ENCODE measurements at regions not wholly inside any gene's neighbourhood (a gene's known extent, or its start where the extent isn't known, plus 50 kb on each side); places are given as distances from the start of the nearest gene placed in this dataset.
A peak's percentile ranks its signal among the peaks of the same experiment; 100 is the strongest.

- DNase-seq (ENCODE audit: low read depth in 2 of 2), result peak in 1 of 2 experiments; percentile 33
Observed at GRCh38 chr11:15770798-15771414, 585.4 kb downstream of the SOX6 start.

GRCh38 chr11:15772547-15772946 is 583.8 kb downstream of the SOX6 start:
- DNase-seq (ENCODE audit: low read depth in 2 of 2), result no peak

DNA sequence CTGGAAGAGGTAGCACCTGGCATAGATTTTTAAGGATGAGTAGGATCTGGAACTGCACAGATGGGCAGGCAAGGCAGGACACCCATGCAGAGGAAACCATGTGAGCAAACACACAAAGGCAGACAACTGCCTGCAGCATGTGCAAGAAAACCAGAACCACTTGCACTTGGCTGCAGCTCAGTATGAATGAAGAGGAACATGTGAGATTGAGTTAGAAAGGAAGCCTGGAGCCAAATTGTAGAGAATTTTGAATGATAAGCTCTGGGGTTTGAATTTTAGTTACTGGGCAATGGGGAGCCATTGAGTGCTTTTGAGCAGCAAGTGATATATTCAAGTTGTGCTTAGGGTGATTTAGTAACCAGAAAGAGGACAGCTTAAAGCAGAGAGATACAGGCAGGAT is 583.4 kb downstream of the SOX6 start:
- DNase-seq (ENCODE audit: low read depth in 2 of 2), result no peak

GRCh38 chr11:15773476-15774387 is 582.6 kb downstream of the SOX6 start:
- DNase-seq (ENCODE audit: low read depth in 2 of 2), result no peak

DNA sequence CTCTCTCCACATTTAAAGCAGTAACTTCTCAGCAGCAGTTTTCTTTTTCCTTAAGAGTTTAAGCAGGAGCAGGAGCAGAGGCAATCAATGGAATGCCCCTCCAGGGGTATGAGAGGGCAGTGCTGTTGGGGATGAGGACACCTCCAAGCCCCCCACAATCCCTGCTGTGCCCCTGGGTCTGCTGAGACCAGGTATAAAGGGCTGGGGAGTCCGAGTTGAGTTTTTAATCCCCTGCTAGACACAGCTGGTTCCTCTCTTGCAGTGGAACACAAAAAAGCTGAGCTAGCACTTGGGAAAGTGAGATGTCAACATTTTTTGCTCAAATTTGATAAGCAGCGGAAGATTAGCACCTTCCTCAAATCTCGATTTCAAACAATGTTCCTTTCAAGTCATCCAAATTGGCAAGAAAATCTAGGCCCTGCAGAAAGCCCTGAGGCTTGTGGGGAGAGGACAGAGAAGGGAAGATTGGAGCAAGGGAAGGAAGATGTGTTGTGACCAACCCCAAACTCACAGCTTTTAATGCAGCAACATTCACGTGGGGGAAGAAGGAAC is 581.9 kb downstream of the SOX6 start:
- no peak for DNase-seq (ENCODE audit: low read depth in 2 of 2)

DNA sequence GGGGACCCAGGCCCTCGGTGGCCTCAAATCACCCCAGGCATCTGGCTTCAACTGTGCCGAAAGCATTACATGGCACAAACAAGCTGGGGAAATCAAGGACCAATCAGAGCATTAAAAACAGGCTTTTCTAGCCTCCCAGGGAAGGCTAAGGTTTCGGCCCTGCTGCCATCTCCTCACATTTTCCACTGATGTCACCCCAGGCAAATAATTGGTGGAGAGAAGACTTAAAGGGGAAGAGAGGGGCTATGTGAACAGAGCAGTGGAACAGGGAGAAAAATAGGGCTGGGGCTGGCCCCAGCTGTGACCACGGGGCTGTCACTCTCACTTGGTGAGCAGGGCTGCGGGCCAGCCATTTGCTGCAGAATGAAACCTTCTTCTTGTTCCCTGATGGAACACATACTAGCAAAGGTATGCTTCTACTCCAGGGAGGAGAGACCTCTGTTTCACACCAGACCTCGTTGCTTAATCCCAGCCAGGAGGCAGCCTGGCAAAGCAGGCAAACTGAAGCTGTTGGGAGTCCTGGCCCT is 581.3 kb downstream of the SOX6 start:
- DNase-seq (ENCODE audit: low read depth in 2 of 2), result no peak

DNA sequence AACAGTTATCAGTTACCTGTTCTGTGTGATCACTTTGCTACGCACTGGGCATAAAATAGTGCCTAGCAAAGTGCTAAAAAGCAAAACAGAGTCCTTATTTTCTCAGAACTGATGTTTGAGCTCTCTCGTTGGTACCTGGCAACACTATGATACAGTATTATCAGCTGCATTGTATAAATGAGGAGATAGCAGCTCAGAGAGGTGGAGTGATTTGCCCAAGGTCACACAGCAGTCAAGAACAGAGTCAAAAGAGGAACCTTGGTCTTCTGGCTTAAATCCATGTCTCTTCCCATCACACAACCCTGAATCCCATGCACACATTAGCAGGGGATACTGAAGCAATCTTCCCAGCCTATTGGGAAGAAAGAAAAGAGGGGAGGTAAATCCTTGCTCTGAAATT is 580.5 kb downstream of the SOX6 start:
- DNase-seq (ENCODE audit: low read depth in 2 of 2), result no peak

DNA sequence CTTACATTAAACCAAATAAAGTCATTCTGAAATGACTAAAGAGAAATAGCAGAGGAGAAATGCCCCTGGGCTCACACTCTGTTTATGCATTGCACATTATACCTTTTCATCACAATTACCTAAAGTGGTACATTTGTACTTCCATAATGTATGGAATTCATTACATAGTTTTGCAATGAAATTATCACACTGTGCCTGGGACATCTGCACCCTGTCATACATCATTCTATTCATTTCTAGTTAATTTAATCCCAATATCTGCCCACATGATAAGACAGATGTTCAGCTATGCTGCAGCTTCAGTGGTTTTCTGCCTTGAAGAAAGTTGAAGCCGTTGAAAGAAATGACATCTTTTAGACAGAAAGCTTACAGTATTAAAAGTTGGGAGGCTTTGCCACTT is 580.0 kb downstream of the SOX6 start:
- DNase-seq (ENCODE audit: low read depth in 2 of 2), result no peak

- no peak for DNase-seq (ENCODE audit: low read depth in 2 of 2)
Observed at GRCh38 chr11:15779518-15779917, 576.8 kb downstream of the SOX6 start.

DNA sequence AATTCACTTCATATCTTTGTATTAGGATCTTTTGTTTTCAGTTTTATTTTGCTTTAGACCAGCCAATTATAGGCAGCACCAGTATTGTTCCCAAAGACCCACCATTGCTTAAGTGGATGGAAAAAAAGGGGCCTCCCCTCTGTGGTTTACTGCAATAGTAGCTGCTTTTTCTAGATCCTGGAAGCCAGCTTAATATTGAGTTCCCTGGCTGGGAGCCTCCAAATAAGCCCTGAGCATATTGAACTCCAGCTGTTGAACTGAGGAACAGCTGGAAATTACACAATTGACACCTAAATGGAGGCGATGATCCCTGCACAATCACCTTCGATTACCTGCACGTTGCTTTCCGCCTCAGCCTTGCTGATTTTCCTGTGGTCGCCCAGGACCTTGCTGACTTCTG is 576.0 kb downstream of the SOX6 start:
- no peak for DNase-seq (ENCODE audit: low read depth in 2 of 2)

GRCh38 chr11:15780837-15781236 is 575.5 kb downstream of the SOX6 start:
- no peak for DNase-seq (ENCODE audit: low read depth in 2 of 2)

DNA sequence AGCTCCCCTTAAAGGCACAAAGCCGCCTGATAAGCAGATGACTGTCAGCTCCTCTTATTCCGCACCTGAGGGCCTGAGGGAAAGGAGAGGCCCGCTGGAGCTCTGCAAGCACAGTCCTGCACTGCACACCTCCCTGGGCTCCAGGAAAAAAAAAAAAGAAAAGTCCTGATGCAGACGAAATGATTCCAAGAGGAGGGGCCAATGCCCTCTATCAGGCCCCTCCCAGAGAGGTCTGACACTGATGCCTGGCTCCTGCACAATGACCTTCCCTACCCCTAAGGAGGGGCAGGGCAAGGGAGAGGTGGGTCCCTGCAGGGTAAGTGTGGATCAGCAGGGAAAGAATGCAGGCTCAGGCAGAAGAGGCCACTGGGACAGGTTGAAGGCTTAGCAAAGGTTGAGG is 572.7 kb downstream of the SOX6 start:
- DNase-seq (ENCODE audit: low read depth in 2 of 2), result no peak

DNA sequence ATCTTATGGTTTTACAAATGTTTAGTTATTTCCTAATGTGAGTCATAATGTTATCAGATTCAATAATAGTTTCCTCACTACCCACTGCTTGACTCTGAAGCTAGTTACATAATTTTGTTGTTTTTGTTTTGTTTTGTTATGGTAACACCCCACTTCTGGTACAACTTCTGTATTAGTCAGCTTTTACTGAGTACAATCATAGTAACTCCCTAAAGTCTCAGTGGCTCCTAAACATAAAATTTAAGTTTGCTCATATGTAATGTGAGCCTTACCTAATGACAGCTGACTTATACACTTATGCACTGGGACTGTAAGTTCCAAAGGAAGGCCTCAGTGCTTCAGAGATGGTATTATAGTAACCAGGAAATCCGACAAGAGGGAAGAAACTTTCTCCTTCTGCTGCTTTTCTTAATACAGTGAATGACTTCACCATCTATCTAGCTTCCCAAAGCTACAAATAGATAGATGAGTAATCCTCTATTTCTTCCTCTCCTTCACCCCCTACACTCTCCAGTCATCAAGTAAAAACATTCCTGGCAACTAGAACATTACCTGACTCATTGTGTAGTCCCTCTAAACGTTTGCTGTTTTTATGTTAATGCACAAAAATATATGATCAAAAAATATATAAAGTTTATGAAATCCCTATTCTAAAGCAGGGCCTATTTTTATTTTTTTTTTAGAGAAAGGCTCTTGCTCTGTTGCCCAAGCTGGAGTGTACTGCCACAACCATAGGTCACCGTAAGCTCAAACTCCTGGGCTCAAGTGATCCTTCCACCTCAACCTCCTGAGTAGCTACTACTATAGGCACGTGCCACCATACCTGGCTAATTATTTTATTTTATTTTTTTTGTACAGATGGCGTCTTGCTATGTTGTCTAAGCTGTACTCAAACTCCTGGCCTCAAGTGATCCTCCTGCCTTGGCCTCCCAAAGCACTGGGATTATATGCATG is 563.0 kb downstream of the SOX6 start:
- no peak for DNase-seq (ENCODE audit: low read depth in 2 of 2)

- DNase-seq (ENCODE audit: low read depth in 2 of 2), result no peak
Observed at GRCh38 chr11:15794361-15795150, 561.8 kb downstream of the SOX6 start.

DNA sequence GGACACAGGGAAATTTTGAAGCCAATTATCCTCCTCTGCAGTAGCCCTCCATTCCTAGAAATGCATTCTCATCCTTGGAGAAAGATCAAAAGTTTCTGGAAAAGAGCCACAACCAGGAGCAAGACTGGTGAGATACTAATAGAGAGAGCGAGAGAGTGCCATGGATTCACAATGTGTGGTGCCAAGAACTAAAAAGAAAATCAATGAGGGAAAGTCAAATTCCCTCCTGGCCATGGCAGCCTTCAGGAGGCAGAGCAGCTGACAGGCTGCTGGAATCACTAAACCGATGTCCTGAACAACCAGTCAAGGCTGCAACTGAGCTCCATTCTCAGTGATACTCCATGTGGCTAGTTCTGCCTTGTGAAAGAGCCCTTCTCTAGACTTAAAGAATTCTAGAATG is 561.0 kb downstream of the SOX6 start:
- DNase-seq (ENCODE audit: low read depth in 2 of 2), result no peak

- peak in 1 of 2 experiments; percentile 3 for DNase-seq (ENCODE audit: low read depth in 2 of 2)
Observed at GRCh38 chr11:15800111-15800800, 556.1 kb downstream of the SOX6 start.

GRCh38 chr11:15801126-15801525 is 555.2 kb downstream of the SOX6 start:
- no peak for DNase-seq (ENCODE audit: low read depth in 2 of 2)

DNA sequence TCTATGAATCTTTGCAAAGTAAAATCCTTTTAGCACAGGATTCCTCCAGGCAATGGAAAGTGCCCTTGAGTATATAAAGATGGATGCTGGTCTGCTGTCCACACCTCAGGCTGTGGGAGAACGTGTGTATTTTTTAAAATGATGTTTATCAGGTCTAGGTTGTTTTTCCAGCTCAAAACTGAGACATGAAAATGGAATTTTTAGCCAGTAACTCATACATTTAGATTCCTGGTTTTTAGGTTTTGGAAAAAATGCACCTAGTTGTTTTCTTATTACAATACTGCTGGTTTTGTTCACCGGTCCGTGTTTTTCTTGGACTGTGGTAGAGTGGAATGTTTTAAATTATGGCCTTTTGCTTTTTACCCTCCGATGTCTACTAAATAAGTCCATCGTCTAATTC is 554.7 kb downstream of the SOX6 start:
- no peak for DNase-seq (ENCODE audit: low read depth in 2 of 2)

DNA sequence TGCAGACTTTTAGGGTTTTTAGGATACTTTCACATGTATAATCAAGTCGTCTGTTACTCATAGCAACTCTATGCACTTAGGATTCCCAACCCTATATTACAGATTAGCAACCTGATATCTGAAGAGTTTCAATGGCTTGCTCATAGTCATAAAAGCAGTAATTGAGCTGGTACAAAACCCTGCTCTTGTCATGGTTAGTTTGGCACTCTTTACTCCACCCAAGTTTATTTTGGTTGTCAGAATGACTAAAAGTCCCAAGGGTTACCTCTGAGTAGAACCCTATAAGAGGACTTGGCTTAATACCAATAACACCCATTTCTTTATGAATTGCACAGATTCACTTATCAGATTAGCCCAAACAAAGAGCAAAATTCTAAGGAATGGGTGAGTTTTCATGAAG is 550.6 kb downstream of the SOX6 start:
- DNase-seq (ENCODE audit: low read depth in 2 of 2), result no peak

DNA sequence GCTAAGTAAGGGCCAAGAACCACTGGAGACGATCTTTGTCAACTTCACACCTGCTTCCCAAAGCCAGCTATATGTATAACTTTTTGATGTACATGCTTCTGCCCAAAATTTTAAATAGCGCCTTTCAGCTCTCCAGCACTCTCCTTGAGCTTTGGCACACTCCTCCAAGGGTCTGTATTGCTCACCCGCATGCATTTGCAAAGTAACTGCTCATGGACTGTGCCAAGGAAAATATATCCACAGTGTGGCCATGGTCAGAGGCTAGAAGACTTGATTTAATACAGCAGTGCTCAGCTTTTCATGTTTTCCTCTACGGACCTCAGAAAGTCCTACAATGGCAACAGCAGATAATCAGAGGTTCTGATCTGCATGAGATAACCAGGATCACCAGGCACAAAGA is 550.1 kb downstream of the SOX6 start:
- no peak for DNase-seq (ENCODE audit: low read depth in 2 of 2)

All from stimulated activated CD4-positive, alpha-beta T cell treated with anti-CD3 and anti-CD28 coated beads, Interleukin-12 subunit alpha, Interleukin-12 subunit beta, amount 100 ng/mL, for 24 hours (primary cell).